Neural cell (in vitro differentiated cells): ENCODE measurements at regions not wholly inside any gene's neighbourhood (a gene's known extent, or its start where the extent isn't known, plus 50 kb on each side); places are given as distances from the start of the nearest gene placed in this dataset.

ENCODE experiments used
- H2AFZ ChIP-seq: fragments of 200-600, 300-800 bp; sonication (generic), shearing (Covaris generic); 2 replicates; pipeline ENCODE4 v1.6.0; 2014; ENCODE audit warnings: low read depth, mild to moderate bottlenecking, antibody characterized with exemption, low read length, moderate library complexity
- H3F3A ChIP-seq: fragments of 200-600 bp; shearing (Covaris generic); 2 replicates; pipeline ENCODE4 v1.6.1; 2016; ENCODE audit warnings: mild to moderate bottlenecking, moderate library complexity, mixed read lengths, antibody characterized with exemption, low read length; ENCODE audit not compliant: insufficient read depth, poor library complexity, severe bottlenecking
- H3K27ac ChIP-seq: fragments of 200-600, 300-800 bp; sonication (generic), shearing (Covaris generic); 2 replicates; pipeline ENCODE4 v1.5.1; 2014; ENCODE audit warnings: mild to moderate bottlenecking, low read length, moderate library complexity
- H3K27me3 ChIP-seq: fragments of 300-800, 200-600 bp; sonication (generic), shearing (Covaris generic); 2 replicates; pipeline ENCODE4 v1.6.0; 2014; ENCODE audit warnings: mild to moderate bottlenecking, low read depth, low read length, moderate library complexity; ENCODE audit not compliant: insufficient read depth
- H3K36me3 ChIP-seq: fragments of 300-800, 200-600 bp; sonication (generic), shearing (Covaris generic); 2 replicates; pipeline ENCODE4 v1.5.1; 2014; ENCODE audit warnings: mild to moderate bottlenecking, antibody characterized with exemption, low read length, moderate library complexity; ENCODE audit not compliant: insufficient read depth
- H3K4me2 ChIP-seq: fragments of 300-800, 200-600 bp; sonication (generic), shearing (Covaris generic); 2 replicates; pipeline ENCODE4 v1.6.0; 2014; ENCODE audit warnings: mild to moderate bottlenecking, low read length
- H3K4me3 ChIP-seq: fragments of 300-800, 200-600 bp; sonication (generic), shearing (Covaris generic); 2 replicates; pipeline ENCODE4 v1.5.1; 2014; ENCODE audit warnings: mild to moderate bottlenecking, low read length, moderate library complexity
- H3K79me2 ChIP-seq: fragments of 200-600 bp; shearing (Covaris generic); replicated peaks from 2 replicates; pipeline ENCODE4 v1.6.0; 2014; ENCODE audit warnings: mild to moderate bottlenecking, low read length, moderate library complexity; ENCODE audit not compliant: insufficient read depth
- H3K9ac ChIP-seq: fragments of 300-800, 200-600 bp; sonication (generic), shearing (Covaris generic); 2 replicates; pipeline ENCODE4 v1.6.1; 2016; ENCODE audit warnings: mild to moderate bottlenecking, low read length, mixed read lengths
- H3K9me2 ChIP-seq: fragments of 200-600 bp; shearing (Covaris generic); 2 replicates; pipeline ENCODE4 v1.6.1; 2016; ENCODE audit warnings: mild to moderate bottlenecking, low read length, mixed read lengths; ENCODE audit not compliant: insufficient read depth
- H3K9me3 ChIP-seq: fragments of 200-600, 300-800 bp; sonication (generic), shearing (Covaris generic); 2 replicates; pipeline ENCODE4 v1.6.1; 2016; ENCODE audit warnings: mild to moderate bottlenecking, mixed run types, low read length, moderate library complexity, mixed read lengths
- H4K20me1 ChIP-seq: fragments of 200-600 bp; shearing (Covaris generic); 2 replicates; pipeline ENCODE4 v1.6.1; 2016; ENCODE audit warnings: mild to moderate bottlenecking, mixed run types; ENCODE audit not compliant: insufficient read depth
- CTCF ChIP-seq: fragments of 450-650 bp; IDR thresholded peaks from 2 replicates; pipeline ENCODE4 v1.5.1; 2014; ENCODE audit warnings: antibody characterized with exemption, mild to moderate bottlenecking, moderate library complexity; ENCODE audit not compliant: poor library complexity, severe bottlenecking
- EP300 ChIP-seq: fragments of 450-650 bp; conservative IDR thresholded peaks from 2 replicates; pipeline ENCODE4 v1.6.1; 2014; ENCODE audit warnings: antibody characterized with exemption, mild to moderate bottlenecking, moderate library complexity; ENCODE audit not compliant: poor library complexity, severe bottlenecking
- EZH2 ChIP-seq: fragments of 200-600, 300-800 bp; shearing (Covaris generic), sonication (generic); IDR thresholded peaks from 2 replicates; pipeline ENCODE4 v1.6.1; 2014; ENCODE audit warnings: antibody characterized with exemption, low read length, borderline replicate concordance, mild to moderate bottlenecking; ENCODE audit not compliant: insufficient read depth, poor library complexity, severe bottlenecking
- MXI1 ChIP-seq: fragments of 450-650 bp; conservative IDR thresholded peaks from 2 replicates; pipeline ENCODE4 v1.6.1; 2014; ENCODE audit warnings: antibody characterized with exemption, mild to moderate bottlenecking; ENCODE audit not compliant: poor library complexity, severe bottlenecking
- POLR2AphosphoS5 ChIP-seq: IDR thresholded peaks from 2 replicates; pipeline ENCODE4 v1.6.1; 2012
- RAD21 ChIP-seq: fragments of 450-650 bp; conservative IDR thresholded peaks from 2 replicates; pipeline ENCODE4 v1.6.1; 2014; ENCODE audit warnings: antibody characterized with exemption, mild to moderate bottlenecking, moderate library complexity
- REST ChIP-seq: IDR thresholded peaks from 2 replicates; pipeline ENCODE4 v1.6.1; 2012; ENCODE audit warnings: borderline replicate concordance
- SMC3 ChIP-seq: fragments of 450-650 bp; conservative IDR thresholded peaks from 2 replicates; pipeline ENCODE4 v1.6.1; 2014; ENCODE audit warnings: antibody characterized with exemption, mild to moderate bottlenecking, moderate library complexity; ENCODE audit not compliant: poor library complexity
- TAF1 ChIP-seq: IDR thresholded peaks from 2 replicates; pipeline ENCODE4 v1.6.1; 2012; ENCODE audit warnings: low read depth

DNA sequence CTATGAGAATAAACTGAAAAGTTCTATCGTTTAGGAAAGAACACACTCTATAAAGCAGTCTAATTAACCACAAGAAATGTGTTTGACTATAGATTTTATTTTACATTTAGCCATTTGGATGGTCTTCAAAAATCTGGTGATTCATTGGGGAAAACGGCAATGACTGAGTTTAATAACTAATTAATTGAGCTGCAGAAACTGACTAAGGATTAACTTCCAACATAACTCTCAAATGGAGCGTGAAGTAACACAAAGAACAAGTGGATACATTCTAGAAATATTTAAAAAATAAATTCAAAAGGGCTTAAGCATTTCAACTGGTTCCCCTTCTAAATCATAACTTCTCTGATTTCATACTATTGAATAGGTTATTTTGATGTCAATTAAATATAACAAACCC lies 1582.4 kb downstream of the PCDH18 start:
- Histone ChIP-seq H3K4me3 (no peak overlapping the region), H3K36me3 (no peaks in the 10 kb centered on the region), H3F3A (no peaks in the 10 kb centered on the region), H3K9me2 (no peaks in the 10 kb centered on the region), H3K4me2 (no peak overlapping the region), H3K9ac (no peak overlapping the region), H2AFZ (no peak overlapping the region), H3K27me3 (no peaks in the 10 kb centered on the region), H3K27ac (peak overlapping the region; percentile 68), H3K79me2 (no peaks in the 10 kb centered on the region), H4K20me1 (no peaks in the 10 kb centered on the region), H3K9me3 (no peaks in the 10 kb centered on the region)
- TF ChIP-seq TAF1 (no peak), EP300 (no peak), REST (no peak), CTCF (no peak), MXI1 (no peak), SMC3 (no peak), RAD21 (no peak)

GRCh38 chr4:135948797-135949196 lies 1583.5 kb downstream of the PCDH18 start:
- H3K27ac ChIP-seq: peak overlapping the region; percentile 68
- TF ChIP-seq EZH2 (no peak), TAF1 (no peak), EP300 (peak; percentile 79), MXI1 (no peak), RAD21 (peak; percentile 17), POLR2AphosphoS5 (peak; percentile 81)
- H3K4me2 ChIP-seq: peak overlapping the region; percentile 33
- no peaks in the 10 kb centered on the region for H3K79me2 ChIP-seq
- no peak overlapping the region for H2AFZ ChIP-seq
- H3K9me2 ChIP-seq: no peaks in the 10 kb centered on the region
- H3K4me3 ChIP-seq: no peak overlapping the region
- no peak overlapping the region for H3K9ac ChIP-seq
- no peaks in the 10 kb centered on the region for H4K20me1 ChIP-seq
- no peaks in the 10 kb centered on the region for H3K9me3 ChIP-seq
- H3F3A ChIP-seq: no peaks in the 10 kb centered on the region
- H3K27me3 ChIP-seq: no peaks in the 10 kb centered on the region
- H3K36me3 ChIP-seq: no peaks in the 10 kb centered on the region

GRCh38 chr4:135941671-135942070 lies 1590.6 kb downstream of the PCDH18 start:
- no peaks in the 10 kb centered on the region for H3K79me2 ChIP-seq
- H3K9me3 ChIP-seq: no peaks in the 10 kb centered on the region
- no peaks in the 10 kb centered on the region for H3F3A ChIP-seq
- H3K4me2 ChIP-seq: no peak overlapping the region
- TF ChIP-seq TAF1 (no peak), EP300 (no peak), REST (no peak)
- H4K20me1 ChIP-seq: no peaks in the 10 kb centered on the region
- H3K9me2 ChIP-seq: no peaks in the 10 kb centered on the region
- H3K27me3 ChIP-seq: no peaks in the 10 kb centered on the region
- H3K27ac ChIP-seq: no peak overlapping the region
- H3K9ac ChIP-seq: no peak overlapping the region
- H3K36me3 ChIP-seq: no peaks in the 10 kb centered on the region
- H2AFZ ChIP-seq: no peak overlapping the region
- no peak overlapping the region for H3K4me3 ChIP-seq
